T-helper 9 cell (primary cell): ENCODE measurements at regions not wholly inside any gene's neighbourhood (a gene's known extent, or its start where the extent isn't known, plus 50 kb on each side); places are given as distances from the start of the nearest gene placed in this dataset.
"Not testable (repeated sequence)": the region's sequence is repeated elsewhere in the genome, so short reads cannot be mapped to it uniquely, and the experiment has no call there.

Source experiments
- DNase-seq: peaks from one replicate; pipeline ENCODE4 v3.0.0-alpha.2; 2020

DNA sequence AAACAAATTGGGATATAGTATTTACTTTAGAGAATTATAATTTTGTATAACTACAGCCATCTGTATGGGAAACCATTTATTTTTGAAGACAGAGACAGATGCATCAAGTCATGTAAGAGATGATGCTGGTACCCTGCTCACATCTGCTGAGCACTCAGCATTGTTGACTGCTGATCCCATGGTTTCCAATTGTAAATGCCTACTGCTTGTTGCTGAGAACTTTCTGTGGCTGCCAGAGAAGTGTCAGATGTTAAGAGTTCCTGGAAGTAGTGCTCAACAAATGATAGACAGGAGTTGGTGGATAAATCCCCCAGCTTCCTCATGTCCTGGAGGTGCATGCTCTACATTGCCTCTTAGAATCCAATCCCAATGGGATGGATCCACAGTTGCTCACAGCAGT is 167.1 kb downstream of the OXSM start:
- DNase-seq, result no peak

DNA sequence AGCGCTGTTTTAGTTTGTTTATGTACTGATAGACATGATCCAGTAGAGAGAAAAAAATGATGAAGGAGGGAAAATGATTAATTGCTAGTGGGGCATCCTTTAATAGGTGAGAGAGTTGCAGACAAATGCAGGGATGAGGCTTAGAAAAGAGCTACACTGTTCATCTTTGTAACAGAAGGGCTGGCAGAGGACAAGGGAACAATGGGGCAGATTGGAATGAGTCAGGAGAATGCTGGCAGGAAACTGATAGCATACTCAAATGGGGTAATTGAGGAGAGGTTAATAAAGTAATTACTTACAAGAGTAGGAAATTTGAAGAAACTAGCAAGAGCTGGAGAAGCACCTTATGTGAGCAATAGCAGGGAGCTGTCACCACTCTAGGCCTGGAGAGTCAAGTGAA is 170.9 kb downstream of the OXSM start:
- no peak for DNase-seq

DNA sequence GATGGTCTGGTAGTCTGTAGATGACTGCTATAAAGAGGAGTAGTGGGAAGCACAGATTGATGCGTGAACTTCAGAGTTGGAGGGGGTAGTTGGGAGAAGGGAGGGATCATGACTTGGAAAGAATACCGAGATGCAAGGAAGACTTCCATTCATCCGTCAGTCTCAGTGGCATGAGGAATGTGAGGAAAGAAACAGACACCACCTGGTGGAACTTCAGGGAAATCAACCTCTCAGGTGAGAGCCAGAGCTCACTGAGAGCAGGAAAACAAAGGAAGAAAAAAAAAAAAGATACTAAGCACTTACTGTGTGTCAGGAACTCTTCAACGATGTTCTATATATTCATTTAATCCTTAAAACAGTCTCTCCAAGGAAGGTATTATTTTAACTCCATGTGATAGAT is 172.4 kb downstream of the OXSM start:
- DNase-seq, result no peak

DNA sequence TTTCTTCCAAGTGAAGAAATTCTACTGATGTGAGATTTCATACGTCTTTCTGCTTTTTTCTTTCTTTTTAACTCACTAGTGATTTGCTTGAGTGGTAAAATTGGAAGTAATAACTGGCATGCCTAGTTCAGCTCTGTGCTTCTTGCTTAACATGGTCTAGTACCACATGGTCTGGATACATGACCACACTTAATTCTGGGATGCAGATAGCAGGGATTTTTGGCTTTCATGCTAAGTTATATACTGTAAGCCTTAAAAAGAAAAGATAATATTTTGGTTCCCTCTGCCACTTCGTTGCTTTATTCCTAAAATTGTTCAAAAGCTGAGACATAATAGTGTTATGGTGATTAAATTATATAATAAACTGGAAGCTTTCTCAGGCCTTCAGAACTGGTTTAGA is 174.3 kb downstream of the OXSM start:
- DNase-seq, result no peak

DNA sequence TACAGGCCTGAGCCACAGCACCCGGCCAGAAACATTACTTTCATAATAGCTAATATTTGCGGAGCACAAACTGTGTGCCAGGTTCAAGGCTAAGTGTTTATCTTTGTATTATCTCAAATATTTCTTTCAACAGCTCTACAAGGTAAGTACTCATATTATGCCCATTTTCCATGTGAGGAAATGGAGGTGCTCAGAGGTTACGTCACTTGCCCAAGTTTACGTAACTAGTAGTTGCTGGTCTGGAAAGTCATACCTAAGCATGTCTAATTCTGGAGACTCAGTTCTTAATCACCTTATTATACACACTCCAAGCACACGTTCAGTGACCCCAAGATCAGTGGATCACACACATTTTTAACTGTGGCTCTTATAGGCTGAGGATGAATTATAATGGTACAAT is 177.5 kb downstream of the OXSM start:
- DNase-seq, result no peak

DNA sequence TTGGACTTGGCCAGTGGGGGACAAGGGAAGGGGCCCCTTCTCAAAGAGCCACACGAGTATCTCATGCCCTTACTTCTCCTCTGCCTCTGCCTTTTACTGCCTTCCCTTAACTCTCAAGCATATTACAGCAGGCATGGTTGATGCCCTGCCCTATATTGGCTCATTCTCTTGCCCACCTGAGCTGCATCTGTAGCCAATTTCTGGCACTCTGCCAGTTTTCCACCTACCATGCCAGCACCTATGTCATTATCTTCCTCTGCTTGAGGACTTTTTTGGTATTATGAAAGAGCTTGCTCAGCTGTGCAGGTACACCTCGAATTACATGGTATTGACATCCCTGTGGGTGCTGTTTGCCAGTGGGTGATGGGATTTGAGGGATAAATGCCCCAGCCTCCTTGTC is 181.8 kb downstream of the OXSM start:
- DNase-seq, result no peak

DNA sequence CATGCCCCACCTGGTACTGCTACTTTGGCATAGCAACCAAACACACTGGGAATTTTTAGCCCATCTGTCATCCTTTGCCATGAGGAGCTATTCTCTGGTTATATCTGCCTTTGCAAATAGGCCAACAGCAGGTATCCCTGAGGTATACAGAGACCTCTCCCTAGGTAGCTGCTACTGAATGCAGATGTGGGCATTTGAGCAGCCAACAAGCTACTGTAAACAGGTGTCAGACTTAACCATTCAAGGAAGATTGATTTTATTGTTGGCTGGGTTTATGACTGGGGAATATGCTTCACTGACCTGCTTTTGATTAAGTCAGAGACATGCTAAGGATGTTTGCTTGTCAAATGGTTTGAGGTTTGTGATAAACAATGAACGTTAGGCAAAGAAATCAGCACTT is 183.2 kb downstream of the OXSM start:
- no peak for DNase-seq

DNA sequence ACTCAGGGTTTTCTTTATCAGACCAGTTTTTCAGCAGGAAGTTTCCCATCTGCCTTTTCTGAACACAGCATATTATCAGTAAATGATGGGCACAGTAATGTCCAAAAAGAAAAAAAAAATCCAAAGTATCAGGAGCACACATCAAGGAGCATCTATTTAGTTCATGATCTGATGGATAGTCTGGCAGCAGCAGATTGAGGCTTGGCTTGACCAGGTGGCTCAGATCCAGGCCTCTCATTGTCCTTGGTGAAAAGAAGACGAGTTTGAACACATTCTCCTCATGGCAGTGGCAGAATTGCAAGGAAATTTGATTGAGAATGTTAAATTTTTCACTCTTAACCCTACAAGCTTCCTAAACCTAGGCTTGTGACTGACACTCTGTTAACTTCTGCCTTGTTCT is 192.9 kb downstream of the OXSM start:
- DNase-seq, result no peak

DNA sequence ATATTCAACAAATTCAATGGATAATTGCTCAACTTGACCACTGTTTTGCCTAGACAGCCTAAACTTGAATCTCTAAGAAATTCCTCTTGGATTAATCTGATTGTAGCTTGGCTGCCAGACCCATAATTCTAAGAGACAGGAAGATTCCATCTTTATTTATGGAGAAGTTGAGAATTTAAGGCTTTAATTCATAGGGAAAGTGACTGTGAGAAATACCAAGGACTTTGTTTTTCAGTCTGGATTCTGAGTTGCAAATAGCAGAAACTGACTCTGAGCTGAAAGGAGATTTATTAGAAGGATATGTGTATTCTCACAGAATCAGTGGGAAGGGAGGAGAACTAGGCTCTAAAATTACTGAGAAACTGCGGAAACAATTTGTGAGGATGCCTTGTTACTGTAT is 195.7 kb downstream of the OXSM start:
- DNase-seq, result no peak

DNA sequence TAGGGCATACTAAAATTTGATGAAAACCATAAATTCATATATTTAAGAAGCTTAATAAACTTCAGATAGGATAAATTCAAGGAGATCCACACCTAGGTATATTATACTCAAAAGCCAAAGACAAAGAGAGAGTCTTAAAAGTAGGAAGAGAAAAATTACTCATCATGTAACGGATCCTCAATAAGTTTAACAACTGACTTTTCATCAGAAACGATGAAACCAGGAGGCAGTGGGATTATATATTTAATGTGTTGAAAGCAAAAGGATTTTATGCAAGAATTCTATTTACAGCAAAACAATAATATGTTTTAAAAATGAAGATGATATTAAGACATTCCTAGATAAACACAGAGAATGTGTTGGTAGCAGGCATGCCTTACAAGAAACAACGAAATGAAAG is 202.7 kb downstream of the OXSM start:
- DNase-seq, result no peak

DNA sequence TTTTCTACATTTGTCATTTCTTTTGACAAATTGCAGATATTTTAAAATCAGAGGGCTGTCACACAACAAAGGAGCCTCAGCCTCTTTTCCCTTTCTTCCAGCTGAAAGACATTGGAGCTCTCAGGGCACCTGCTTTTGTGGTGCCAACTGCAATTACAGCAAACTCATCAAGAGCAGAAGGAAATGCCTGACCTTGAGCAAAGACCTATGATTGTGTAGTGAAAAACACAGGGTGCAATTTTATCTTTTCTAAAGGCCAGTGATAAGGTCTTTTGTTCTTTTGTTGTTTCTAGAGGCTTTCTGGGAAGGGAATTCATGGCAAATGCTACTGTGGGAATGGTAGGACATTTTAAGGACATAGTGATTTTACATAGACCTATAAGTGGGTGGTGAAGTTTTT is 214.3 kb downstream of the OXSM start:
- DNase-seq, result no peak

DNA sequence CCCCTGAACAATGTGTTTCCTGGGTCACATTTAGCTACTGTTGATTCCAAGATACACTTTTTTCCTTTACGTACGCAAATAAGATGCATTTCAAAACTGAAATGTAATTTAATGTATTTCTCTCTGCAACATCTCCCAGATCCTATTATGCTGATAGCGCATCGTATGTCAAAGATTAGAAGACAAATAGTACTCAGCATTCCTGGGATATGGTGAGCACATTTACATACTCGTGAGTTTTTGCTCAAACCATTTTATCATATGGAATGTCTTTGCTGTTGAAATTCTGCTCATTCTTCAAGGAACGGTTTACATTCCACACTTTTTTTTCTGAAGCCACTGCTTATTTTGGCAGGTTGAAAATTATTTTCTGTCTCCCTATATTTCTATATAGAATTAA is 221.4 kb downstream of the OXSM start:
- no peak for DNase-seq

DNA sequence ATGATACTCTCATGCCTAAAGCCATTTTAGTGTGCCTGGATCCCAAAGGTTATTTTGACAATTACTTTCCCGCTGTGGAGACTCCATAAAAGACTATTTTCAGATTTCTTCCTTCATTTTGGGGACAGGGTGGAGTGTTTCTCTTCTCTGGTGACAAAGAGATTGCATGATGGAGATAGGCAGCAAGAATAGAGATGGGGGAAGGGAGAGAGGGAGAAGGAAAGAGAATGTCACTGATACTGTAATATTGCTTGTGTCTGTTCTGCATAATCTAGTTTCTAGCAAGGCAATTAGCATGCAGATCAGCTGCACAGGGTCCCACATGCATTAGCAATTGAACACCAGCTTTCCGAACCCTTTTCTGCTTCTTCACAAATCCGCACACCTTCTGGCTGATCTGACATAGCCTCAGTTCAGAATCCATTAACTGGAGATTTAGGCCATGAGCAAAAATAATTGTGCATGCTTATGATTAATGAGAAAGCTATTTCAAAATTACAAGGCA is 222.4 kb downstream of the OXSM start:
- no peak for DNase-seq

DNA sequence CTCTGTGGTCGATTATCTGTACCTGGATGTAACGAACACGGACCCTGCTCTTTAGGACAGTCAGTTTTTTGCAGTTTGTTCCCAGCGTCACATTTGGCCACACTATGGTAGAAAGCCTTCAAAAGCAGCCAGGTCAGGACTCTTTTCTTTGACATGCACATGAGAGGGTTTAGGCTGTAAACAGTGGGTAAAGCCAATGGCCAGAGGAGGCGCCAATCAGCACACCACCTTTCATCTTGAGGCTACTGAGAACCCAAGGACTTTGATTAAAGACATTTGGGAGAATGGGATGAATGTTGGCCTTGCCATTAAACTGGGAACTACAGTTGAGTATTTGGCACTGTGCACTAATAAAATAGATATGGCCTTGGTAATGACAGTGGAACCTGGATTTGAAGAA is 225.9 kb downstream of the OXSM start:
- DNase-seq, result no peak

DNA sequence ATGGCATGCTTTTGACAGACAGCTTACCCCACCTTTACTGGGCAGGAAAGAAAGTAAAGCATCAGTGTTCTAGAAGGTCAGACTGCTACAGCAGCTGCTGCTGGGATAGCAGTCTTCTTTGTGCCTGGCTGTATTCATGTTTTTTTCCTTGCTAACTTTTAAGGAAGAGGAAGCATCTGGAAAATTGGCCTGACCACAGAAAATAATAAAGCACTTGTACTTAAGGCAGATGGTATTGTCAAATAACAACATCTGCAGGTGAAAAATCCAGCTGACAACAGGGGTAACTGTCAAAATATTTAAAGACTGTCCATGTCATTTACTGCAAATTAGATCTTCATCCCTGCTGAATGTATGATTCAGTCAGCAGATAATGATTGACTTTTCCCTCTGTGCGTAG is 229.0 kb downstream of the OXSM start:
- DNase-seq, result no peak

DNA sequence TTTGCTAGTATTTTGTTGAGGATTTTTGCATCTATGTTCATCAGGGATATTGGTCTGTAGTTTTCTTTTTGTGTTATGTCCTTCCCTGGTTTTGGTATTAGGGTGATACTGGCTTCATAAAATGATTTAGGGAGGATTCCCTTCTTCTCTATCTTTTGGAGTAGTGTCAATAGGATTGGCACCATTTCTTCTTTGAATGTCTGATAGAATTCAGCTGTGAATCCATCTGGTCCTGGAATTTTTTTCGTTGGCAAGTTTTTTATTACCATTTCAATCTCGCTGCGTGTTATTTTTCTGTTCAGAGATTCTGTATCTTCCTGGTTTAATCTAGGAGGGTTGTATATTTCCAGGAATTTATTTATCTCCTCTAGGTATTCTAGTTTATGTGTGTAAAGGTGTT is 234.3 kb downstream of the OXSM start:
- not testable (repeated sequence) for DNase-seq

DNA sequence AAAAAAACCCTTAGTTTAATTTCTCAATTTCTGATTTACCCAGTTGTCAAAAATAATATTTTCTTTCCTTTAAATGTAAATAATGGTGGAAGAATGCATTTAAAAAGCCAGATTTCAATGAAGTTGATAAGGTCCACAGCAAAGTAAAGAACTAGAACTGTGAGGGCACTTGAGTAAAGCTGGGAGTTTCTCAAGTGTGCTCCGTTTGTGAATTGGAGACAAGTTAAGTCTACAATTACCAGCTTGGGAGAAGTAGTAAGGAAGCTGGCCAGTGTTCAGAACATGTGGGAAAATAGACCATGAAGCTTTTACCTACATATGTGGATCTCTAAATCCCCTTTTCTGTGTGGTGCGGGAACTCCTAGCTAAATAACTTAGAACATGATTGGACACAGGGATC is 239.4 kb downstream of the OXSM start:
- DNase-seq, result no peak

DNA sequence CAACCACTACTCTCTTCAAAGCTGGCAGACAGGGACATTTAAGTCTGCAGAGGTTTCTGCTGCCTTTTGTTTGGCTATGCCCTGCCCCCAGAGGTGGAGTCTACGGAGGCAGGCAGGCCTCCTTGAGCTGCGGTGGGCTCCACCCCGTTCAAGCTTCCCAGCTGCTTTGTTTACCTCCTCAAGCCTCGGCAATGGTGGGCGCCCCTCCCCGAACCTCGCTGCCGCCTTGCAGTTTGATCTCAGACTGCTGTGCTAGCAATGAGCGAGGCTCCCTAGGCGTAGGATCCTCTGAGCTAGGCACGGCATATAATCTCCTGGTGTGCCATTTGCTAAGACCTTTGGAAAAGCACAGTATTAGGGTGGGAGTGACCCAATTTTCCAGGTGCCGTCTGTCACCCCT is 252.2 kb downstream of the OXSM start:
- DNase-seq, result not testable (repeated sequence)

DNA sequence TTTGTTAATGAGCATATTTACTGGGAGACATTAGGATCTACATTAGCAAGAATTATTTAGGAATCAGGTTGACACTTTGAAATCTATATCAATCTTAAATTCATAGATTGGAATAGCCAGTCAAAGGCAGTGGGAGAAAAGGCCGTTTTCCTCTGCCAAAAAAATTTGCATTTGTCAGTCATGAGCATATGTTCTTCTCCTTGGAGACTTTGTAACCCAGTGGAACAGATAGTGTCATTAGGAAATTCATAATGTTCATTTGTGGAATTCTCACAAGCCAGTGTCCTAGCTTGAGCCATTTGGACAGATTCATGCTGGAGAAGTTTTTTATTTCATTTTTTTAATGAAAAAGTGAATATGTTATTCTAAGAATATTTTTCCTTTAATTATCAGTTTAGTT is 260.1 kb downstream of the OXSM start:
- DNase-seq, result no peak

DNA sequence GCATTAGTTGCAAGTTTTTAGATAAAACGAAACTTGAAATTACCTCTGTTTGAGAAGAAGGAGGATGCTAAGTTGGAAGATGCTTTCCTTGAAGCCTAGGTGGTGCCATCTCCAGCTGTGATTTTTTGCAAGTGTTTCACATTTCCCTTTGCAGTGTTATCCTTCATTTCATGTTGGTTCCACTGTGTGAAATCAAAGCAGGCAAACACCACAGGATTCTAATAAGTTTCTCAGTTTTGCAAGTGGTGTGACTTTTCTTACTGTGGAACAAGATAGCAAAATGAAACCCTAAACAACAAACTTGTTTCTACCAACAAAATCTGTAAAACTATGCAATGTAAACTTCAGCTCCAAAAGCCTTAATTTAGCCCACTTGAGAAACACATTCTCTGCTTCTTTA is 260.9 kb downstream of the OXSM start:
- no peak for DNase-seq

DNA sequence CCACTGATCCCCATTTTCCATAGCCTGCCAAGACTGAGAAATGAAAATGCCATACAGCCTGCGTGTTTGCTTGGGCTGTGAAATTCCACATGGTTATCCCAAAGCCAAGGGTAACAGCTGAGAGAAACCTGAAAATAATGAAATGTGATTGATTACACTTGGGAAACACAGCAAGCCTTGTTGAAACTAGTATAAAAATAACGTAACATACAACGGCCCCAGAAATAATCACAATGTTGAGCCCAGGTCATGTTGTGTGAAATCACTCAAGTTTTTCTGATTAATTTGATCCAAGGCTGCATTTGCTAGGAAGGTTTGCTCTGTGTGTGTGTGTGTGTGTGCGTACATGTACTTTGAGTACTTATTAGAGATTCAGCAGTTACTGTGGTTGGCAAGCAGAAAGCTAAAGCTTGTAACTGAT is 269.0 kb downstream of the OXSM start:
- no peak for DNase-seq

DNA sequence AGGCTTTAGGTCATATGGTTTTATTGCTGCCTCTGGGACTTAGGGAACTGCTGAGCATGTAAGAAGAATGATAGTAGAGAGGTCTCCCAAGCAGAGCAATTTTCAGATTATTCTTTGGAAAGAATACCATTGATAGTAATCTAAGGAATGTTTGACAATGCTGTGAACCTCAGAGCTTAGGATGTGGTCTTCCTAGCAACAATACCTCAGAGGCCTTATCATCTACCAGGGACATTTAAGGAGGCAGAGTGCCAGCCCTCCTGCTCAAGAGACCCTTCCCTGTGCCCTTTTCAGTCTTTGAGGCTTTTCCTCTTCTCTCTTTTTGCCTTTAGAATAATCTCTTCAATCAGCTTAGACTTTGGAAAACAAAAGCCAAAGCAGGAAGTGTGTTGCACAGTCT is 272.1 kb downstream of the OXSM start:
- DNase-seq, result no peak

DNA sequence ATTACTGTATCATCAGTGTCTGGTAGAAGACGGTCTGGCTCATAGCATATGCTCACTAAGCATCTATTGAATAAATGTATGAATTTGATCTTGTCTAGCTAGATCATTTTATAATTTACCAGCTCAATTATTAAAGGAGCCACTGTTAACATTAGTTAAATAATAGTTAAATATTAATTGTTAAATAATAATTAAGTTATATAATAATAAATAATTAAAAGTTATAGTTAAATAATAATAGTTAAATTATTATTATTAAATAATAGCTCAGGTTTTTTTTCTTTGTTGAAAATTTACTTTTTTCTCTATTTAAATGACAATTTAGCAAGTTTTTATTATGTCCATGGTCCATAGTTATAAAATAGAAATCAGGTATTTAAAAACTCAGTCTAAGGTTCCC is 274.4 kb downstream of the OXSM start:
- no peak for DNase-seq

DNA sequence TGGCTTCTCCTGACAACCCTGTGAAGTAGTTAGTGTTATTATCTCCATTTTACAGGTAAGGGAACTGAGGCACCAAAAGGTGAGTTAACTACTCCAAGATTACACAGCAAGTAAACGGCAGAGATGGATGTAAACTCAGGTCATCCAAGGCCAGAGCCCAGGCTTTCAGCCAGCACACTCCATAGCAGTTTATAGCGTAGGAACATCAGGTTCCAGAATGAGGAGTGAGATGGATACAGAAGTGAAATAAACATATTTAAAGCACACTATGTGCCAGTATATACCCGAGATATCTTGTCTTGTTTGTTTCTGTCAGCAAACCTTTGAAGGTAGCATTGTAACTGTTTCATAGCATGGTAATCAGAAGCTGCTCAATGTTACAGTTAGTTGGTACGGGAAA is 279.0 kb downstream of the OXSM start:
- no peak for DNase-seq

DNA sequence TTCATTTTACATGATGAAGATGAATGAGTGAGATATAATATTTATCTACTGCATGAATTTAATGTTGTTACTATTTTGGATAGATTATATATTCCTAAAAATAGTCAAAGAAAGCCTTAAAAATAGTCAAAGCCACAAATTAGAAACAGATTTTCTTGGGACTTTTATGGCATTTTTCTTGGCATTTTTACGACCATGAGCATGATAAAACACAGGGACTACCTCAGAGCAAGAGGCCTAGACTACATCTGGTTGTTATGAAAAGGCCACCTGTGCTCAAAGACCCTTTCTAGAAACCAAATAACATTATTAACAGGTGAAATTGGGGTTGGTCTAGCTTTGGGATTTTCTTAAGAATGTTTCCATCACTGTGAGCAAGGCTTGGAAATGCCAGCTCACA is 281.0 kb downstream of the OXSM start:
- no peak for DNase-seq

DNA sequence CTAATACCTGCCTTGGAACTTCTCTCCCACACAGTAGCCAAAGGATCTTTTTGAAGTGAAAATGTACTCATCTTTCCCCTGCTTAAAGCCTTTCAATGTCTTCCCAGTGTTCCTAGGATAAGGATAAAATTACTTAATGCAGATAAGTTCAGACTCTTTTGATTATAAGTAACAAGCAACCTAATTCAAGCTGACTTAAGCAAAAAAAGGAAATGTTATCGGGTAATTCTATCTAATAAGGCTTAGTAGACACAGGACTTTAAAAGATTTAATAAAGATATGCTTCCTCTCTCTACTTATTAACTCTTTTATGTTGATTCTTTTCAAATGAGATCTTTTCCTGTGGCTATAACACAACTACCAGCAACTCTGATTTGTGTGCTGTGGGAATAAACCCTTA is 284.2 kb downstream of the OXSM start:
- no peak for DNase-seq
